H9 (cell line): ENCODE measurements at regions not wholly inside any gene's neighbourhood (a gene's known extent, or its start where the extent isn't known, plus 50 kb on each side); places are given as distances from the start of the nearest gene placed in this dataset.

Experiments
- DNase-seq: peaks from one replicate; pipeline ENCODE4 v3.0.0-alpha.2; 2017
- H2AFZ ChIP-seq: one replicate; pipeline ENCODE4 v1.6.1; 2013; ENCODE audit warnings: mild to moderate bottlenecking, low read length, control low read depth, moderate library complexity
- H2AK5ac ChIP-seq: 2 replicates; pipeline ENCODE4 v1.6.1; 2013; ENCODE audit warnings: low read length, control low read depth, mixed read lengths; ENCODE audit not compliant: insufficient read length
- H2BK120ac ChIP-seq: one replicate; pipeline ENCODE4 v1.6.1; 2013; ENCODE audit warnings: low read depth, mild to moderate bottlenecking, low read length, control low read depth, inconsistent platforms; ENCODE audit not compliant: poor library complexity, severe bottlenecking
- H2BK12ac ChIP-seq: 2 replicates; pipeline ENCODE4 v1.6.1; 2013; ENCODE audit warnings: low read length, control low read depth, mixed read lengths, low read depth; ENCODE audit not compliant: insufficient read length
- H2BK15ac ChIP-seq: 2 replicates; pipeline ENCODE4 v1.6.1; 2013; ENCODE audit warnings: low read depth, low read length, control low read depth
- H2BK20ac ChIP-seq: one replicate; pipeline ENCODE4 v1.6.1; 2013; ENCODE audit warnings: low read depth, mild to moderate bottlenecking, low read length, control low read depth, inconsistent platforms; ENCODE audit not compliant: poor library complexity, severe bottlenecking
- H2BK5ac ChIP-seq: 2 replicates; pipeline ENCODE4 v1.6.1; 2013; ENCODE audit warnings: low read length, control low read depth, mixed read lengths; ENCODE audit not compliant: insufficient read length
- H3K14ac ChIP-seq: 2 replicates; pipeline ENCODE4 v1.6.1; 2013; ENCODE audit warnings: low read length, control low read depth; ENCODE audit not compliant: insufficient read depth
- H3K18ac ChIP-seq: 2 replicates; pipeline ENCODE4 v1.6.1; 2013; ENCODE audit warnings: low read depth, mild to moderate bottlenecking, mixed read lengths, low read length, control low read depth; ENCODE audit not compliant: insufficient read length
- H3K23ac ChIP-seq: 2 replicates; pipeline ENCODE4 v1.6.1; 2013; ENCODE audit warnings: low read length, control low read depth, mixed read lengths, low read depth; ENCODE audit not compliant: insufficient read length
- H3K23me2 ChIP-seq: 2 replicates; pipeline ENCODE4 v1.6.1; 2013; ENCODE audit warnings: low read depth, mild to moderate bottlenecking, mixed read lengths, low read length, control low read depth; ENCODE audit not compliant: insufficient read length, poor library complexity, severe bottlenecking
- H3K27ac ChIP-seq: 2 replicates; pipeline ENCODE4 v1.5.1; 2013; ENCODE audit warnings: low read length, control low read depth, mixed read lengths, low read depth; ENCODE audit not compliant: insufficient read length
- H3K27me3 ChIP-seq: 2 replicates; pipeline ENCODE4 v1.6.1; 2013; ENCODE audit warnings: low read length, control low read depth, inconsistent platforms; ENCODE audit not compliant: insufficient read depth
- H3K4ac ChIP-seq: 2 replicates; pipeline ENCODE4 v1.6.1; 2013; ENCODE audit warnings: low read depth, mild to moderate bottlenecking, control low read depth, inconsistent platforms, low read length, moderate library complexity
- H3K4me1 ChIP-seq: 2 replicates; pipeline ENCODE4 v1.6.1; 2013; ENCODE audit warnings: low read length, control low read depth, inconsistent platforms; ENCODE audit not compliant: insufficient read depth
- H3K4me2 ChIP-seq: 2 replicates; pipeline ENCODE4 v1.6.1; 2013; ENCODE audit warnings: low read length, control low read depth, mixed read lengths; ENCODE audit not compliant: insufficient read length, insufficient read depth
- H3K56ac ChIP-seq: 2 replicates; pipeline ENCODE4 v1.6.1; 2013; ENCODE audit warnings: low read depth, mild to moderate bottlenecking, mixed read lengths, low read length, control low read depth; ENCODE audit not compliant: insufficient read length
- H3K79me1 ChIP-seq: 2 replicates; pipeline ENCODE4 v1.6.1; 2013; ENCODE audit warnings: low read depth, mild to moderate bottlenecking, moderate library complexity, low read length, control low read depth, inconsistent platforms; ENCODE audit not compliant: insufficient read depth, poor library complexity, severe bottlenecking
- H3K79me2 ChIP-seq: 2 replicates; pipeline ENCODE4 v1.6.1; 2013; ENCODE audit warnings: low read length, control low read depth, inconsistent platforms; ENCODE audit not compliant: insufficient read depth
- H3K9ac ChIP-seq: 2 replicates; pipeline ENCODE4 v1.6.1; 2013; ENCODE audit warnings: low read length, control low read depth, mixed read lengths; ENCODE audit not compliant: insufficient read length; ENCODE audit errors: extremely low read depth
- H3K9me3 ChIP-seq: one replicate; pipeline ENCODE4 v1.6.1; 2013; ENCODE audit warnings: low read depth, low read length, inconsistent platforms; ENCODE audit not compliant: control insufficient read depth
- H3T11ph ChIP-seq: one replicate; pipeline ENCODE4 v1.6.1; 2013; ENCODE audit warnings: mild to moderate bottlenecking, low read length, control low read depth, inconsistent platforms
- H4K20me1 ChIP-seq: one replicate; pipeline ENCODE4 v1.6.1; 2013; ENCODE audit not compliant: control insufficient read depth, insufficient read length, insufficient read depth
- H4K5ac ChIP-seq: 2 replicates; pipeline ENCODE4 v1.6.1; 2013; ENCODE audit warnings: low read depth, mild to moderate bottlenecking, mixed read lengths, low read length, control low read depth; ENCODE audit not compliant: insufficient read length
- H4K8ac ChIP-seq: replicated peaks from 2 replicates; pipeline ENCODE4 v1.6.1; 2013; ENCODE audit warnings: low read length, control low read depth, mixed read lengths, low read depth; ENCODE audit not compliant: insufficient read length
- H4K91ac ChIP-seq: 2 replicates; pipeline ENCODE4 v1.6.1; 2013; ENCODE audit warnings: low read depth, mild to moderate bottlenecking, moderate library complexity, mixed read lengths, low read length, control low read depth; ENCODE audit not compliant: insufficient read length
- H3K27ac Mint-ChIP-seq, 3 experiments: 2 replicates in 2 of 3; 3 replicates in 1 of 3; pipeline ENCODE4 v1.8.0; 2020 to 2021; ENCODE audit warnings: mixed read lengths in 3 of 3, mild to moderate bottlenecking in 1 of 3, moderate library complexity in 1 of 3
- H3K27me3 Mint-ChIP-seq: 2 replicates; pipeline ENCODE4 v1.8.0; 2021; ENCODE audit warnings: low read depth, mild to moderate bottlenecking, moderate library complexity, mixed read lengths
- H3K36me3 Mint-ChIP-seq, 3 experiments: 2 replicates in 2 of 3; 3 replicates in 1 of 3; pipeline ENCODE4 v1.8.0; 2020 to 2021; ENCODE audit warnings: low read depth in 3 of 3, mixed read lengths in 3 of 3; ENCODE audit not compliant: insufficient read depth in 1 of 3
- H3K4me1 Mint-ChIP-seq, 2 experiments: 2 replicates each; pipeline ENCODE4 v1.8.0; 2020; ENCODE audit warnings: mixed read lengths in 2 of 2
- H3K4me3 Mint-ChIP-seq, 2 experiments: 2 replicates in 1 of 2; 3 replicates in 1 of 2; pipeline ENCODE4 v1.8.0; 2020 to 2021; ENCODE audit warnings: mild to moderate bottlenecking in 2 of 2, mixed read lengths in 2 of 2, moderate library complexity in 1 of 2
- H3K9me3 Mint-ChIP-seq, 2 experiments: 2 replicates in 1 of 2; 3 replicates in 1 of 2; pipeline ENCODE4 v1.8.0; 2020; ENCODE audit warnings: mild to moderate bottlenecking in 2 of 2, mixed read lengths in 2 of 2, moderate library complexity in 1 of 2
- CTCF ChIP-seq: fragments of 200-600 bp; sonication (generic); conservative IDR thresholded peaks from 3 replicates; pipeline ENCODE4 v1.8.0; 2021; ENCODE audit warnings: antibody characterized with exemption, mild to moderate bottlenecking

- H3K4me3 Mint-ChIP-seq = no peak overlapping the region
- H3K27me3 ChIP-seq = no peaks in the 10 kb centered on the region
- no peaks in the 10 kb centered on the region for H3K27me3 Mint-ChIP-seq
- no peak overlapping the region for H4K5ac ChIP-seq
- H3K4me1 Mint-ChIP-seq = no peaks in the 10 kb centered on the region
- no peak for DNase-seq
- H3K9me3 ChIP-seq = no peaks in the 10 kb centered on the region
- H2BK15ac ChIP-seq = no peak overlapping the region
- TF ChIP-seq CTCF = no peak
- H3K36me3 Mint-ChIP-seq = no peaks in the 10 kb centered on the region
- H3K4me2 ChIP-seq = no peak overlapping the region
- H2BK20ac ChIP-seq = no peak overlapping the region
- no peak overlapping the region; a peak in 1 of 7 replicates for H3K27ac Mint-ChIP-seq
- H3K14ac ChIP-seq = no peak overlapping the region
- H4K20me1 ChIP-seq = no peaks in the 10 kb centered on the region
- no peak overlapping the region for H2AK5ac ChIP-seq
- H3K23me2 ChIP-seq = no peaks in the 10 kb centered on the region
- H2BK12ac ChIP-seq = no peak overlapping the region
- no peak overlapping the region for H3K18ac ChIP-seq
- H3K79me1 ChIP-seq = no peaks in the 10 kb centered on the region
- no peak overlapping the region for H2AFZ ChIP-seq
- H3K27ac ChIP-seq = no peak overlapping the region
- no peak overlapping the region for H2BK120ac ChIP-seq
- no peak overlapping the region for H3K23ac ChIP-seq
- no peaks in the 10 kb centered on the region for H3K9me3 Mint-ChIP-seq
- H2BK5ac ChIP-seq = no peak overlapping the region
- no peak overlapping the region for H3K56ac ChIP-seq
- H4K91ac ChIP-seq = no peak overlapping the region
- H3K9ac ChIP-seq = no peak overlapping the region
- no peaks in the 10 kb centered on the region for H3K4me1 ChIP-seq
- no peaks in the 10 kb centered on the region for H3K79me2 ChIP-seq
- H4K8ac ChIP-seq = no peak overlapping the region
- no peak overlapping the region for H3T11ph ChIP-seq
- no peak overlapping the region for H3K4ac ChIP-seq
These were observed 160.8 kb downstream of the TFEC start for GRCh38 chr7:115869801-115870200.
